Suprapubic skin (tissue), 4 donors: ENCODE measurements at regions not wholly inside any gene's neighbourhood (a gene's known extent, or its start where the extent isn't known, plus 50 kb on each side); places are given as distances from the start of the nearest gene placed in this dataset.

ENCODE experiments used
- CTCF ChIP-seq, 2 donors: fragments of 200-600 bp in 1 of 2; fragments of 450-650 bp in 1 of 2; sonication (generic) in 1 of 2; IDR thresholded peaks; one replicate each; pipeline ENCODE4 v1.5.1; 2016 to 2019; ENCODE audit warnings: antibody characterized with exemption in 2 of 2, mild to moderate bottlenecking in 1 of 2, moderate library complexity in 1 of 2
- EP300 ChIP-seq: sonication (generic); formaldehyde crosslinking; IDR thresholded peaks from one replicate; pipeline ENCODE4 v1.6.1; 2017; ENCODE audit warnings: antibody characterized with exemption
- POLR2A ChIP-seq, 2 donors: fragments of 450-650 bp; IDR thresholded peaks; one replicate each; pipeline ENCODE4 v1.6.1; 2017; ENCODE audit warnings: antibody characterized with exemption in 2 of 2, mild to moderate bottlenecking in 2 of 2, moderate library complexity in 2 of 2
- POLR2AphosphoS5 ChIP-seq, 3 donors: sonication (generic); formaldehyde crosslinking; IDR thresholded peaks; one replicate each; pipeline ENCODE4 v1.6.1; 2017; ENCODE audit warnings: antibody characterized with exemption in 3 of 3

- TF ChIP-seq CTCF (IDR thresholded peaks at IDR 0.05): no peak
- TF ChIP-seq POLR2A (IDR thresholded peaks at IDR 0.05): no peak
- no peak for TF ChIP-seq EP300
- TF ChIP-seq POLR2AphosphoS5 (IDR thresholded peaks at IDR 0.05): no peak
These were observed 691.8 kb downstream of the FLRT2 start for GRCh38 chr14:86221755-86222154.
